GM23248 (cell line): ENCODE measurements at regions not wholly inside any gene's neighbourhood (a gene's known extent, or its start where the extent isn't known, plus 50 kb on each side); places are given as distances from the start of the nearest gene placed in this dataset.

Experiments used
- EZH2 ChIP-seq: fragments of 200-600 bp; sonication (generic); IDR thresholded peaks from 2 replicates; pipeline ENCODE4 v1.6.1; 2018; ENCODE audit warnings: antibody characterized with exemption, mild to moderate bottlenecking; ENCODE audit not compliant: insufficient read depth, poor library complexity, severe bottlenecking
- EZH2phosphoT487 ChIP-seq: fragments of 200-600 bp; sonication (generic); IDR thresholded peaks from 2 replicates; pipeline ENCODE4 v1.6.1; 2018; ENCODE audit warnings: antibody characterized with exemption, moderate library complexity, mild to moderate bottlenecking, low read depth; ENCODE audit not compliant: insufficient read depth

DNA sequence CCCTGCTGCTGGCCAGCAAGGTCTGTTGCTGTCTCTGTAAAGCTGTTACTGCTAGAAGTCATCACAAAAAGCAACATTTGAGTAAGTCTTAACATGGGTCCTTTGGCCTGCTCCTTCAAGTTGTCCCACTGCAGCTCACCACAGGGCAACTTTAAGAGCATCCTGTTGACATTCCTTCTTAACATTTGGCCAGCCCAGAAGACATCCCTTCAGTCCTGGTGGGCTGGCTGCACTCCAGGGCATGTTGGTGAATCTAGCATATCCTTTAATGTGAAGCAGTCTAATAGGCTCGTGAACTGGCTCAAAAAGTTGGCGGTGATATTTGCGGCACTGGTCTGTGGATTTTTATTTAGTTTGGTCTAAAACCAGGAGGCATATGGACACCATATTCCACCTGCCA lies 92.2 kb upstream of the MAML3 start:
- TF ChIP-seq EZH2phosphoT487 (no peak), EZH2 (no peak)
